ENCODE measurements at regions not wholly inside any gene's neighbourhood (a gene's known extent, or its start where the extent isn't known, plus 50 kb on each side); places are given as distances from the start of the nearest gene placed in this dataset.
A peak's percentile ranks its signal among the peaks of the same experiment; 100 is the strongest.

GRCh38 chr3:153657461-153657860 is 463.7 kb upstream of the ARHGEF26 start:
- Histone ChIP-seq H3K27me3 (no peaks in the 10 kb centered on the region), H3K9me3 (ENCODE audit: low read depth) (no peaks in the 10 kb centered on the region), H3K36me3 (no peaks in the 10 kb centered on the region), H3K4me1 (ENCODE audit: low read depth) (no peaks in the 10 kb centered on the region), H3K4me3 (no peak overlapping the region), H3K27ac (no peak overlapping the region)
- no peak for DNase-seq (ENCODE audit: low read depth in 1 of 2, low spot score in 1 of 2)
- TF ChIP-seq CTCF (IDR thresholded peaks at IDR 0.05; ENCODE audit: low read depth, low read length), result no peak

- DNase-seq (ENCODE audit: low read depth in 1 of 2, low spot score in 1 of 2), result peak; percentile 13 to 23
- H3K36me3 ChIP-seq, result no peaks in the 10 kb centered on the region
- H3K27ac ChIP-seq, result no peak overlapping the region
- no peaks in the 10 kb centered on the region for H3K4me1 ChIP-seq (ENCODE audit: low read depth)
- no peaks in the 10 kb centered on the region for H3K27me3 ChIP-seq
- TF ChIP-seq CTCF (IDR thresholded peaks at IDR 0.05; ENCODE audit: low read depth, low read length), result no peak
- no peak overlapping the region for H3K4me3 ChIP-seq
- no peaks in the 10 kb centered on the region for H3K9me3 ChIP-seq (ENCODE audit: low read depth)
These were observed 463.1 kb upstream of the ARHGEF26 start for GRCh38 chr3:153658136-153658535.

GRCh38 chr3:153666991-153667740 is 454.0 kb upstream of the ARHGEF26 start:
- Histone ChIP-seq H3K4me1 (ENCODE audit: low read depth) (no peaks in the 10 kb centered on the region), H3K27me3 (no peaks in the 10 kb centered on the region), H3K9me3 (ENCODE audit: low read depth) (no peaks in the 10 kb centered on the region), H3K27ac (no peak overlapping the region), H3K4me3 (no peak overlapping the region), H3K36me3 (no peaks in the 10 kb centered on the region)
- DNase-seq (ENCODE audit: low read depth in 1 of 2, low spot score in 1 of 2), result no peak
- TF ChIP-seq CTCF (IDR thresholded peaks at IDR 0.05; ENCODE audit: low read depth, low read length), result no peak

- H3K9me3 ChIP-seq (ENCODE audit: low read depth), result no peaks in the 10 kb centered on the region
- DNase-seq (ENCODE audit: low read depth in 1 of 2, low spot score in 1 of 2), result no peak
- H3K27me3 ChIP-seq, result no peaks in the 10 kb centered on the region
- TF ChIP-seq CTCF (IDR thresholded peaks at IDR 0.05; ENCODE audit: low read depth, low read length), result no peak
- H3K4me3 ChIP-seq, result no peak overlapping the region
- H3K27ac ChIP-seq, result no peak overlapping the region
- no peaks in the 10 kb centered on the region for H3K4me1 ChIP-seq (ENCODE audit: low read depth)
- no peaks in the 10 kb centered on the region for H3K36me3 ChIP-seq
These were observed 451.7 kb upstream of the ARHGEF26 start for GRCh38 chr3:153669527-153669926.

- no peak for DNase-seq (ENCODE audit: low read depth in 1 of 2, low spot score in 1 of 2)
- no peaks in the 10 kb centered on the region for H3K27me3 ChIP-seq
- H3K9me3 ChIP-seq (ENCODE audit: low read depth), result no peaks in the 10 kb centered on the region
- H3K36me3 ChIP-seq, result no peaks in the 10 kb centered on the region
- H3K4me1 ChIP-seq (ENCODE audit: low read depth), result no peaks in the 10 kb centered on the region
- H3K4me3 ChIP-seq, result no peak overlapping the region
- TF ChIP-seq CTCF (IDR thresholded peaks at IDR 0.05; ENCODE audit: low read depth, low read length), result no peak
- H3K27ac ChIP-seq, result no peak overlapping the region
These were observed 450.6 kb upstream of the ARHGEF26 start for GRCh38 chr3:153670577-153670976.

Data from cardiac muscle cell (in vitro differentiated cells and primary cell).